B cell (primary cell): ENCODE measurements at regions not wholly inside any gene's neighbourhood (a gene's known extent, or its start where the extent isn't known, plus 50 kb on each side); places are given as distances from the start of the nearest gene placed in this dataset.

Source experiments
- ATAC-seq: fragments of 200-7000 bp; cut with Tn5 transposase; one replicate; pipeline ENCODE4 v1.10.0; 2021; ENCODE audit warnings: low read depth, mild to moderate bottlenecking, moderate number of reproducible peaks, moderate library complexity
- CTCF ChIA-PET: fragments of 350-600 bp; sonication (Branson Sonifier 250); formaldehyde crosslinking; loops from one replicate; lab custom pipeline; 2021; ENCODE audit warnings: antibody characterized with exemption, inconsistent platforms; lab: Charles Lee
- POLR2A ChIA-PET: fragments of 350-600 bp; sonication (Branson Sonifier 250); formaldehyde crosslinking; loops from one replicate; lab custom pipeline; 2021; ENCODE audit warnings: antibody characterized with exemption; lab: Charles Lee
- DNase-seq: peaks from one replicate; pipeline ENCODE4 v3.0.0; 2013
- H2AFZ ChIP-seq: 2 replicates; pipeline ENCODE4 v1.6.1; 2012; ENCODE audit warnings: mild to moderate bottlenecking, low read depth, low read length; ENCODE audit not compliant: insufficient read depth, poor library complexity, severe bottlenecking
- H3K27ac ChIP-seq, 2 donors: 1 replicate in 1 of 2; 2 replicates in 1 of 2; pipeline ENCODE4 v1.5.1; 2012 to 2013; ENCODE audit warnings: low read length in 2 of 2, mild to moderate bottlenecking in 2 of 2, moderate library complexity in 1 of 2
- H3K27me3 ChIP-seq, 4 experiments: fragments of 200-600 bp in 1 of 4; sonication (generic) in 1 of 4; replicated peaks in 1 of 4; 1 replicate in 2 of 4; 2 replicates in 2 of 4; pipeline versions ENCODE4 v1.6.1 to v1.7.0; 2013 to 2016; ENCODE audit warnings: low read length in 3 of 4, mild to moderate bottlenecking in 2 of 4, mixed read lengths in 1 of 4, moderate library complexity in 1 of 4; ENCODE audit not compliant: insufficient read depth in 4 of 4, control insufficient read depth in 3 of 4; ENCODE audit errors: control extremely low read depth in 1 of 4
- H3K36me3 ChIP-seq, 2 experiments: replicated peaks in 1 of 2; 1 replicate in 1 of 2; 2 replicates in 1 of 2; pipeline versions ENCODE4 v1.6.1 to v1.7.1; 2013; ENCODE audit warnings: low read length in 1 of 2; ENCODE audit not compliant: insufficient read depth in 2 of 2, control insufficient read depth in 1 of 2; ENCODE audit errors: control extremely low read depth in 1 of 2, extremely low read depth in 1 of 2
- H3K4me1 ChIP-seq, 2 donors: fragments of 200-600 bp in 1 of 2; sonication (generic) in 1 of 2; 1 replicate in 1 of 2; 2 replicates in 1 of 2; pipeline versions ENCODE4 v1.5.1 to v1.6.1; 2013 to 2017; ENCODE audit warnings: low read length in 2 of 2; ENCODE audit not compliant: control insufficient read depth in 2 of 2, insufficient read depth in 2 of 2
- H3K4me2 ChIP-seq: replicated peaks from 2 replicates; pipeline ENCODE3; 2012; ENCODE audit warnings: mild to moderate bottlenecking, low read depth, low read length; ENCODE audit not compliant: poor library complexity, severe bottlenecking
- H3K4me3 ChIP-seq, 5 experiments: fragments of 200-600 bp in 1 of 5; sonication (generic) in 1 of 5; 1 replicate in 3 of 5; 2 replicates in 2 of 5; pipeline versions ENCODE4 v1.5.1 to v1.7.0; 2011 to 2016; ENCODE audit warnings: low read length in 4 of 5, mild to moderate bottlenecking in 4 of 5, low read depth in 2 of 5, control low read depth in 1 of 5, moderate library complexity in 1 of 5; ENCODE audit not compliant: insufficient read depth in 1 of 5; ENCODE audit errors: control extremely low read depth in 1 of 5, extremely low read depth in 1 of 5
- H3K79me2 ChIP-seq: fragments of 200-600 bp; sonication (generic); one replicate; pipeline ENCODE4 v1.6.0; 2016; ENCODE audit warnings: low read length; ENCODE audit not compliant: control insufficient read depth, insufficient read depth
- H3K9ac ChIP-seq: fragments of 200-600 bp; sonication (generic); 2 replicates; pipeline ENCODE4 v1.6.1; 2017; ENCODE audit warnings: mild to moderate bottlenecking, low read length, moderate library complexity
- H3K9me3 ChIP-seq, 3 donors: one replicate each; pipeline versions ENCODE4 v1.6.1 to v1.7.1; 2013; ENCODE audit warnings: low read length in 2 of 3; ENCODE audit not compliant: control insufficient read depth in 2 of 3, insufficient read depth in 1 of 3; ENCODE audit errors: control extremely low read depth in 1 of 3
- H4K20me1 ChIP-seq: 2 replicates; pipeline ENCODE4 v1.6.0; 2012; ENCODE audit warnings: mild to moderate bottlenecking, low read length; ENCODE audit not compliant: insufficient read depth, control insufficient read depth, poor library complexity, severe bottlenecking
- H3K27ac Mint-ChIP-seq: one replicate; pipeline ENCODE4 v1.8.0; 2021; ENCODE audit warnings: mixed read lengths
- H3K27me3 Mint-ChIP-seq: one replicate; pipeline ENCODE4 v1.8.0; 2021; ENCODE audit warnings: mixed read lengths
- H3K4me1 Mint-ChIP-seq: one replicate; pipeline ENCODE4 v1.8.0; 2021; ENCODE audit warnings: mixed read lengths
- H3K4me3 Mint-ChIP-seq: one replicate; pipeline ENCODE4 v1.8.0; 2021; ENCODE audit warnings: mixed read lengths
- H3K9me3 Mint-ChIP-seq: one replicate; pipeline ENCODE4 v1.8.0; 2022; ENCODE audit warnings: mixed read lengths; ENCODE audit not compliant: insufficient read depth
- EZH2 ChIP-seq: IDR thresholded peaks from 2 replicates; pipeline ENCODE4 v1.6.1; 2012; ENCODE audit warnings: borderline replicate concordance, low read depth, mild to moderate bottlenecking, moderate library complexity, low read length; ENCODE audit not compliant: insufficient read depth, poor library complexity, severe bottlenecking
- WGBS: methylation state at CpG from one replicate; pipeline ENCODE4 v1.1.5; 2013; ENCODE audit warnings: missing lambda C conversion rate; ENCODE audit not compliant: insufficient coverage; 5-methylcytosine and 5-hydroxymethylcytosine counted together
- intact Hi-C: fragments of 100-400 bp; cut with micrococcal nuclease; formaldehyde crosslinking; loops from one replicate; pipeline ENCODE4 v1.10.0; 2022
- TF ChIP-seq, protein P1 (sequence below): fragments of 200-600 bp; IDR thresholded peaks from one replicate; pipeline ENCODE4 v1.8.0; 2022; ENCODE audit warnings: antibody characterized with exemption, mild to moderate bottlenecking

DNA sequence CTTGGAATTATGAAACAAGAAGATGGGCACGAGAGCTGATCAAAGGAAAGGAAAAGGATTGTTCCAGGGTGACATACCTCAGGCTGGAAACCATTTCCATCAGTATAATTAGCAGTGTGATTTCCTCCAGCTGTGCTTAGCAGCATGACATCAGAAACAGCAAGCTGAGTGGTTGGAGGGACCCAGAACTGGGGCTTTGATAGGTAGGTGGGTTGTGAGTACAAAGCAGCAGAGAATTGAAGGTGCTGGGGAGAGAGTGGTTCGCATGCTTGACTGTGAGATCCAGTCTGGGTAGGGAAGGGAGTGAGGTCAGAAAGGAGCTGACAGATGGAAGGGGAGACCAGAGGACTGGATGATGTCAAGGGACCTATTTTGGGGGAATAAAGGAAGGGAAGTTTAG, 90.4 kb downstream of the CD164 start:
- intact Hi-C loops = no loop called here
- peaks cover 0 to 3% (median 0%) of the 10 kb centered on the region in 3 donors for H3K9me3 ChIP-seq
- no peaks in the 10 kb centered on the region for H3K79me2 ChIP-seq
- Mint-ChIP-seq H3K4me1 (peaks cover 3% of the 10 kb centered on the region), H3K4me3 (no peak overlapping the region), H3K27me3 (peaks cover 6% of the 10 kb centered on the region), H3K27ac (no peak overlapping the region), H3K9me3 (no peaks in the 10 kb centered on the region)
- no peaks in the 10 kb centered on the region for H3K36me3 ChIP-seq
- H3K27me3 ChIP-seq = no peaks in the 10 kb centered on the region
- H2AFZ ChIP-seq = no peak overlapping the region
- DNase-seq = no peak
- no peak overlapping the region for H3K27ac ChIP-seq
- 54% methylated on average over 2 of the region's 2 CpGs for whole genome bisulfite sequencing
- ChIA-PET CTCF (no interaction called here), POLR2A (no interaction called here)
- TF ChIP-seq, protein P1, sequence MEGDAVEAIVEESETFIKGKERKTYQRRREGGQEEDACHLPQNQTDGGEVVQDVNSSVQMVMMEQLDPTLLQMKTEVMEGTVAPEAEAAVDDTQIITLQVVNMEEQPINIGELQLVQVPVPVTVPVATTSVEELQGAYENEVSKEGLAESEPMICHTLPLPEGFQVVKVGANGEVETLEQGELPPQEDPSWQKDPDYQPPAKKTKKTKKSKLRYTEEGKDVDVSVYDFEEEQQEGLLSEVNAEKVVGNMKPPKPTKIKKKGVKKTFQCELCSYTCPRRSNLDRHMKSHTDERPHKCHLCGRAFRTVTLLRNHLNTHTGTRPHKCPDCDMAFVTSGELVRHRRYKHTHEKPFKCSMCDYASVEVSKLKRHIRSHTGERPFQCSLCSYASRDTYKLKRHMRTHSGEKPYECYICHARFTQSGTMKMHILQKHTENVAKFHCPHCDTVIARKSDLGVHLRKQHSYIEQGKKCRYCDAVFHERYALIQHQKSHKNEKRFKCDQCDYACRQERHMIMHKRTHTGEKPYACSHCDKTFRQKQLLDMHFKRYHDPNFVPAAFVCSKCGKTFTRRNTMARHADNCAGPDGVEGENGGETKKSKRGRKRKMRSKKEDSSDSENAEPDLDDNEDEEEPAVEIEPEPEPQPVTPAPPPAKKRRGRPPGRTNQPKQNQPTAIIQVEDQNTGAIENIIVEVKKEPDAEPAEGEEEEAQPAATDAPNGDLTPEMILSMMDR = no peak
- TF ChIP-seq EZH2 = no peak
- no peak for ATAC-seq
- no peak overlapping the region for H3K9ac ChIP-seq
- H3K4me3 ChIP-seq = no peak overlapping the region
- no peaks in the 10 kb centered on the region for H3K4me1 ChIP-seq
- no peak overlapping the region for H3K4me2 ChIP-seq
- H4K20me1 ChIP-seq = no peaks in the 10 kb centered on the region

DNA sequence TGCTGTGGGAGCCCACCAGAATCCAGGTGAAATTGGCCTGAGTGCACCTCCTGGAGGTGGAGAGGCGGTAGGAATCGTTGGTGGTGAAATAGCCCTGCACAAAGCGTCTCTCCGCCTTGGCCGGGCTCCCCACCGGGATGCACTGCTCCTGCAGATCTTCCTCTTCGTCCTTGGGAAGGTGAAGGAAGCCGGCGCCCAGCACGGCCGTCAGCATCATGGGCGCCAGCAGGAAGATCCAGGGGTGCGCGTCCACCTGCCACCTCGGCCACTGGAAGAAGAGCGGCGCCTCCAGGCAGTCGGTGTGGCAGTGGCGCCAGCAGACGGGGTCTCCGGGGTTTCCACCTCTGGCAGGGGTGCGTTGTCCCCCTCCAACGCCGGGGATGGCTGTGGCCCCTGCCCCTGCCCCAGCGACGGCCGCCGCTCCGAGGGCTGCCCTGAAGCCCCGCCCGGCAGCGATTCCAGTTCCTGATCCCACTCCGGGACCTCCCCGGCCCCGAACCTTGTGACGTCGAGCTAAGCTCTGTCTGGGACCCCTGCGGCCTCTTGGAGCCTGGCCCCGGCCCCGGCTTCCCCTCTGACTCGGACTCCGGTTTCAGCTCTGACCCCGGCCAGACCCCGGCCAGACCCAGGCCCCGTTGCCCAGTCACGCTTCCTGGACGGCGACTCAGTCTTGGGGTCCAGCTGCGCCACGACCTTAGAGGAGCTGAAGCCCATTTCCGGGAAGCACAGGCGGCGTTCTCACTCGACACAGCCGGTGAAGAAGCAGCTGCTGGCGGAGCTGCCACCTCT, 91.9 kb downstream of the CD164 start:
- 92% methylated on average over 56 of the region's 56 CpGs for WGBS
- Mint-ChIP-seq H3K27ac (no peak overlapping the region), H3K27me3 (peaks cover 11% of the 10 kb centered on the region), H3K4me1 (peaks cover 3% of the 10 kb centered on the region), H3K9me3 (no peaks in the 10 kb centered on the region), H3K4me3 (no peak overlapping the region)
- no peaks in the 10 kb centered on the region for H3K4me1 ChIP-seq
- H4K20me1 ChIP-seq = no peaks in the 10 kb centered on the region
- no peak overlapping the region for H3K9ac ChIP-seq
- H3K27me3 ChIP-seq = no peaks in the 10 kb centered on the region
- H3K27ac ChIP-seq = no peak overlapping the region
- POLR2A ChIA-PET = no interaction called here
- no peak overlapping the region for H3K4me2 ChIP-seq
- H2AFZ ChIP-seq = no peak overlapping the region
- DNase-seq (no peak), ATAC-seq (no peak)
- intact Hi-C loops = no loop called here
- TF ChIP-seq EZH2 = no peak
- TF ChIP-seq, protein P1 = no peak
- H3K9me3 ChIP-seq = peaks cover 0 to 3% (median 0%) of the 10 kb centered on the region in 3 donors
- H3K36me3 ChIP-seq = no peaks in the 10 kb centered on the region
- H3K79me2 ChIP-seq = no peaks in the 10 kb centered on the region
- H3K4me3 ChIP-seq = no peak overlapping the region
- CTCF ChIA-PET = no interaction called here
